Suprapubic skin (tissue), 4 donors: ENCODE measurements at regions not wholly inside any gene's neighbourhood (a gene's known extent, or its start where the extent isn't known, plus 50 kb on each side); places are given as distances from the start of the nearest gene placed in this dataset.

Experiments used
- EP300 ChIP-seq: sonication (generic); formaldehyde crosslinking; IDR thresholded peaks from one replicate; pipeline ENCODE4 v1.6.1; 2017; ENCODE audit warnings: antibody characterized with exemption
- POLR2A ChIP-seq, 2 donors: fragments of 450-650 bp; IDR thresholded peaks; one replicate each; pipeline ENCODE4 v1.6.1; 2017; ENCODE audit warnings: antibody characterized with exemption in 2 of 2, mild to moderate bottlenecking in 2 of 2, moderate library complexity in 2 of 2
- POLR2AphosphoS5 ChIP-seq, 3 donors: sonication (generic); formaldehyde crosslinking; IDR thresholded peaks; one replicate each; pipeline ENCODE4 v1.6.1; 2017; ENCODE audit warnings: antibody characterized with exemption in 3 of 3
- TF ChIP-seq, protein P1 (sequence below), 2 donors: fragments of 200-600 bp in 1 of 2; fragments of 450-650 bp in 1 of 2; sonication (generic) in 1 of 2; IDR thresholded peaks; one replicate each; pipeline ENCODE4 v1.5.1; 2016 to 2019; ENCODE audit warnings: antibody characterized with exemption in 2 of 2, mild to moderate bottlenecking in 1 of 2, moderate library complexity in 1 of 2

DNA sequence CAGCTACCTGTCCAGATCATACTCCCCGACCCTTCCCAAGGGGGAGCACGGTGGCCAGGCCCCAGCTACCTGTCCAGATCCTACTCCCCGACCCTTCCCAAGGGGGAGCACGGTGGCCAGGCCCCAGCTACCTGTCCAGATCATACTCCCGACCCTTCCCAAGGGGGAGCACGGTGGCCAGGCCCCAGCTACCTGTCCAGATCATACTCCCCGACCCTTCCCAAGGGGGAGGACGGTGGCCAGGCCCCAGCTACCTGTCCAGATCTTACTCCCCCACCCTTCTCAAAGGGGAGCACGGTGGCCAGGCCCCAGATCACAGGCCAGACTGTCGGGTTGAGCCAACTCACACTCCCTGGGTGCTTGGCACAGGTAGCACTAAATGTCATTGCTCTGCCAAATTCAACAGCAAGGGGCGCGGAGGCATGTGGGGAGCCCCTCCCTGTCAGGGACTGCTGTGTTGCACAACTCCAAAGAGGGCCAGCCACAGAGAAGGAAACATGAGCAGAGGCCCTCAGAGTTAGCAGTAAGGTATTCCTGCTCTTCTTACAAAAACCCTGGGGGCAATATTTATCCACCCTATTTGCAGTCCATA is 136.9 kb downstream of the OLFM1 start:
- TF ChIP-seq, protein P1, sequence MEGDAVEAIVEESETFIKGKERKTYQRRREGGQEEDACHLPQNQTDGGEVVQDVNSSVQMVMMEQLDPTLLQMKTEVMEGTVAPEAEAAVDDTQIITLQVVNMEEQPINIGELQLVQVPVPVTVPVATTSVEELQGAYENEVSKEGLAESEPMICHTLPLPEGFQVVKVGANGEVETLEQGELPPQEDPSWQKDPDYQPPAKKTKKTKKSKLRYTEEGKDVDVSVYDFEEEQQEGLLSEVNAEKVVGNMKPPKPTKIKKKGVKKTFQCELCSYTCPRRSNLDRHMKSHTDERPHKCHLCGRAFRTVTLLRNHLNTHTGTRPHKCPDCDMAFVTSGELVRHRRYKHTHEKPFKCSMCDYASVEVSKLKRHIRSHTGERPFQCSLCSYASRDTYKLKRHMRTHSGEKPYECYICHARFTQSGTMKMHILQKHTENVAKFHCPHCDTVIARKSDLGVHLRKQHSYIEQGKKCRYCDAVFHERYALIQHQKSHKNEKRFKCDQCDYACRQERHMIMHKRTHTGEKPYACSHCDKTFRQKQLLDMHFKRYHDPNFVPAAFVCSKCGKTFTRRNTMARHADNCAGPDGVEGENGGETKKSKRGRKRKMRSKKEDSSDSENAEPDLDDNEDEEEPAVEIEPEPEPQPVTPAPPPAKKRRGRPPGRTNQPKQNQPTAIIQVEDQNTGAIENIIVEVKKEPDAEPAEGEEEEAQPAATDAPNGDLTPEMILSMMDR (IDR thresholded peaks at IDR 0.05), result no peak
- TF ChIP-seq POLR2A (IDR thresholded peaks at IDR 0.05) (no peak), POLR2AphosphoS5 (IDR thresholded peaks at IDR 0.05) (no peak), EP300 (no peak)
